ENCODE measurements at regions not wholly inside any gene's neighbourhood (a gene's known extent, or its start where the extent isn't known, plus 50 kb on each side); places are given as distances from the start of the nearest gene placed in this dataset.

- TF ChIP-seq POU6F1 (CRISPR knock-in tag; IDR thresholded peaks at IDR 0.05; ENCODE audit: borderline replicate concordance, low read depth) (no peak), TOX (CRISPR knock-in tag; IDR thresholded peaks at IDR 0.05; ENCODE audit: borderline replicate concordance) (no peak), ZNF565 (CRISPR knock-in tag; conservative IDR thresholded peaks at IDR 0.05; ENCODE audit: low read depth) (no peak), OSR1 (CRISPR knock-in tag; IDR thresholded peaks at IDR 0.05) (no peak), CREB5 (CRISPR knock-in tag; IDR thresholded peaks at IDR 0.05; ENCODE audit: low read depth) (no peak), ZFP3 (CRISPR knock-in tag; IDR thresholded peaks at IDR 0.05) (no peak), TSHZ2 (CRISPR knock-in tag; IDR thresholded peaks at IDR 0.05) (no peak), PATZ1 (CRISPR knock-in tag; IDR thresholded peaks at IDR 0.05; ENCODE audit: borderline replicate concordance) (no peak)
Observed at GRCh38 chr1:99590578-99591209, 55.2 kb upstream of the PALMD start.

All from SK-N-SH treated with all-trans-retinoic acid at 6 μM for 48 hours (cell line).